Ectodermal cell (in vitro differentiated cells): ENCODE measurements at regions not wholly inside any gene's neighbourhood (a gene's known extent, or its start where the extent isn't known, plus 50 kb on each side); places are given as distances from the start of the nearest gene placed in this dataset.
"Not testable (repeated sequence)": the region's sequence is repeated elsewhere in the genome, so short reads cannot be mapped to it uniquely, and the experiment has no call there.

ENCODE experiments used
- H3K27ac ChIP-seq: 2 replicates; pipeline ENCODE4 v1.7.0; 2013; ENCODE audit warnings: mild to moderate bottlenecking, low read depth, low read length; ENCODE audit not compliant: insufficient read depth, poor library complexity, severe bottlenecking
- H3K27me3 ChIP-seq: 2 replicates; pipeline ENCODE4 v1.7.0; 2013; ENCODE audit warnings: mild to moderate bottlenecking, low read length; ENCODE audit not compliant: insufficient read depth, control insufficient read depth, poor library complexity, severe bottlenecking
- H3K36me3 ChIP-seq: one replicate; pipeline ENCODE4 v1.7.0; 2013; ENCODE audit warnings: low read length; ENCODE audit not compliant: control insufficient read depth, insufficient read depth
- H3K4me1 ChIP-seq: one replicate; pipeline ENCODE4 v1.7.0; 2013; ENCODE audit warnings: low read length; ENCODE audit not compliant: control insufficient read depth, insufficient read depth
- H3K4me3 ChIP-seq: 2 replicates; pipeline ENCODE4 v1.7.0; 2013; ENCODE audit warnings: low read depth, low read length, control low read depth; ENCODE audit not compliant: insufficient read depth
- H3K9me3 ChIP-seq: 2 replicates; pipeline ENCODE4 v1.7.0; 2013; ENCODE audit warnings: mild to moderate bottlenecking, low read length, moderate library complexity; ENCODE audit not compliant: control insufficient read depth
- WGBS, 2 experiments: methylation state at CpG; one replicate each; pipeline ENCODE4 v1.1.7; 2013; ENCODE audit warnings: missing lambda C conversion rate in 2 of 2; 5-methylcytosine and 5-hydroxymethylcytosine counted together

DNA sequence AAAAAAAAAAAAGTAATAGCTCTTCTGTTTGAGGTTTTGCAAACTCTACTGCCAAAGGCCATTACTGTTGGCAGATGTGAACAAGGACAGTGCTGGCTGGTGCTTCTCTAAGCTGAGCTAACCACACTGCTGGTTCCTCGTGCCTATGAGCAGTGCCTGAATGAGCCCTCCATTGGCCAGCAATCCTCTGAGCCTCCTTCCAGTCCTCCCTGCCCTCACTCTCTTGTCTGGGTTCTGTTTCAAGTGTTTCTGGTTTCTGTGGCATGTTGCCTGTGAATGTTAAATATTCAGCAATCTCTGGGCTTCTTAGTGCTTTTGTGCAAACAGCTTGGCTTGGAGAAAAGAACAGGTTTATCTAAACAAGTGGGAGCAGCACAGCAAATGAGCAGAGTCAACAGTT is 161.3 kb upstream of the AUTS2 start:
- H3K4me3 ChIP-seq = no peak overlapping the region
- WGBS, 2 experiments = 81 to 82% methylated on average over 1 of the region's 1 CpG
- H3K27me3 ChIP-seq = no peaks in the 10 kb centered on the region
- H3K4me1 ChIP-seq = no peaks in the 10 kb centered on the region
- no peak overlapping the region for H3K27ac ChIP-seq
- no peaks in the 10 kb centered on the region for H3K36me3 ChIP-seq
- H3K9me3 ChIP-seq = no peaks in the 10 kb centered on the region

DNA sequence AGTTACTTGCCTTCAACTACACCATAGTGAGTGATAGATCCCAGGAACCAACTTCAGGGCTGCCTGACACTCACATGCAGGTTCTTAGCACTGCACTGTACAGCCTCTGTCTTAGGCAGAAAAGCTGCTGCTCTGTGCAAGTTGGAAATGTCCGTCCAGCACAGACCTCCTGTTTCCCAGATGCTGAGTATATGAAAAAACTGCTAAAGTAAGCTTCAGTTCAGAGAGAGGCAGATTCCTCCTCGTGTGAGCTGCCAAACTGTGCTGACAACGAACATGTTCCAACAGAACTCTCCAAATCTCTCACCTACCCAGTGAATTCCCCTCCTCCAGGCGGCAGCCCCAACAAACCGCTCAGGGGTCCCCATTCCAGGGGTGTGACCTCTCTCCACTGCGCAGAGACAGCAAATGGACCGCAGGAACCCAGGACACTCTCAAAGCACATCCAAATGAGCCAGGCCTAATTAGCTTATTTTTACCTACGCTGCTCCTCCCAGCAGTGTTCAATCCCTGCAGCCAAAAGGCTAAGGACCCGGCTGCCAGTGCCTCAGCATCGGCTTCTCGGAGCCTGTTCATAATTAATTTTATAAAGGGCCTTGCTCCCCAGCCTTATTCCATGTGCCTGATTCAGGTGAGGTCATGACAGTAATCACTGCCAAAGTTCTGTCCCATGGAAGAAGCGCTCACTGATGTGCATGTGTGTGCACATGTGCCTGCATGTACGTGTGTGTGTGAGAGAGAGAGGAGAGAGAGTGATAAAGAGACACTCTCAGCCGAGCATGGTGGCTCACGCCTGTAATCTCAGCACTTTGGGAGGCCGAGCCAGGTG is 159.5 kb upstream of the AUTS2 start:
- H3K9me3 ChIP-seq = no peaks in the 10 kb centered on the region
- H3K4me3 ChIP-seq = no peak overlapping the region
- WGBS, 2 experiments = 91 to 92% methylated on average over 16 of the region's 16 CpGs
- H3K4me1 ChIP-seq = no peaks in the 10 kb centered on the region
- H3K36me3 ChIP-seq = no peaks in the 10 kb centered on the region
- no peaks in the 10 kb centered on the region for H3K27me3 ChIP-seq
- H3K27ac ChIP-seq = no peak overlapping the region

DNA sequence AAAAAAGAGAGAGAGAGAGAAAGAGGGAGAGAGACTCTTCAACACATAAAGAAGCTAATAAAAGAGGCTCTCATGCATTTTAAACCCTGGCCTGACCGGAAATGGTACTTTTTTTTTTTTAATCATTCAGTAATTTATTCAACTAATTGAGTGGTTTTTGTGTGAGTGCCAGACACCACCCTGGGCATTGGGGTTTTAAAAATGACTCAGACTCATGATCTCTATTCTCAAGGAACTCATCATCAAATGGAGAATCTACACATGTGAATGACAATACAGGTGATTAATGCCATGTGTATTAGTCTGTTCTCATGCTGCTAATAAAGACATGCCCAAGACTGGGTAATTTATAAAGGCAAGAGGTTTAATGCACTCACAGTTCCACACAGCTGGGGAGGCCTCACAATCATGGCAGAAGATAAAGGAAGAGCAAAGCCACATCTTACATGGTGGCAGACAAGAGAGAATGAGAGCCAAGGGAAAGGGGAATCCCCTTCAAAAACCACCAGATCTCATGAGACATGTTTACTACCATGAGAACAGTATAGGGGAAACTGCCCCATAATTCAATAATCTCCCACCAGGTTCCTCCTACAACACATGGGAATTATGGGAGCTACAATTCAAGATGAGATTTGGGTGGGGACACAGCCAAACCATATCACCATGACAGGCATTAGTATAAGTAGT is 158.5 kb upstream of the AUTS2 start:
- H3K4me1 ChIP-seq = no peaks in the 10 kb centered on the region
- no peaks in the 10 kb centered on the region for H3K9me3 ChIP-seq
- no peaks in the 10 kb centered on the region for H3K27me3 ChIP-seq
- no peaks in the 10 kb centered on the region for H3K36me3 ChIP-seq
- no peak overlapping the region for H3K27ac ChIP-seq
- H3K4me3 ChIP-seq = no peak overlapping the region
- WGBS, 2 experiments = 75% methylated on average over 1 of the region's 1 CpG; no CpG with 5 or more reads in 1 of the 2 experiments

DNA sequence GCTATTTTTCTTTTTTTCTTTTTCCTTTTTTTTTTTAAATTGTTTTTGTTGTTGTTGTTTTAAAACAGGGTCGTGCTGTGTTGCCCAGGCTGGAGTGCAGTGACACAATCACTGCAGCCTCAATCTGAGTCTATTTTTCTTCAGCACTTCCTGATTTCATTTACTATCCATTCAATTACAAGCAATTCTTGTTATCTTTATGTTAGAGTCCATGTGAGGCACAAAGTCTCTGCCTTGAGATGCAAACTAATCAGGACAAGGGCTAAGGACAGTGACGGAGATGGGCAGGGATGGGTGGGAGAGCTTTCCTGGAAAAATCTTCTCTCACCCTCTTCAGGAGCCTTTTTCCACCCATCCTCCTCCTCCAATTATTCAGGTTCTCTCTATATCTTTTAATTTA is 157.3 kb upstream of the AUTS2 start:
- Histone ChIP-seq H3K4me3 (no peak overlapping the region), H3K9me3 (no peaks in the 10 kb centered on the region), H3K36me3 (no peaks in the 10 kb centered on the region), H3K4me1 (no peaks in the 10 kb centered on the region), H3K27me3 (no peaks in the 10 kb centered on the region), H3K27ac (no peak overlapping the region)
- 85 to 100% methylated on average over 2 of the region's 2 CpGs for WGBS, 2 experiments

DNA sequence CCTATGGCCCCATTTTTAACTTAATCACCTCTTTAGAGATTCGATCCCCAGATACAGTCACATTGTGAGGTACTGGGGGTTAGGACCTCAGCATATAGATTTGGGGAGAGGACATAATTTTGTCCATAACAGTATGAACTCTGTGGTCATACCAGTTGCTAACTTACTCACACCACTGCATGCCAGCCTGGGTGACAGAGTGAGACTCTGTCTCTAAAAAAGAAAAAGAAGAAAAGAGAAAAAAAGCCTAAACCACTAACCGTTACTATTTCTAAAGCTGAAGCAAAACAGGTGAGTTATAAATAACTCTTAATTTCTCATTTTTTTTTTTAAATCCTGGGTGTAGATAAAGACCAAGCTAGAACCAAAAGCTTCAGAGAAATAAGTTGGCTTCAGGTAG is 155.1 kb upstream of the AUTS2 start:
- Histone ChIP-seq H3K36me3 (no peaks in the 10 kb centered on the region), H3K4me3 (no peak overlapping the region), H3K9me3 (no peaks in the 10 kb centered on the region), H3K27ac (no peak overlapping the region), H3K4me1 (no peaks in the 10 kb centered on the region), H3K27me3 (peaks cover 6% of the 10 kb centered on the region)
- WGBS, 2 experiments = 100% methylated on average over 1 of the region's 2 CpGs; no CpG with 5 or more reads in 1 of the 2 experiments

DNA sequence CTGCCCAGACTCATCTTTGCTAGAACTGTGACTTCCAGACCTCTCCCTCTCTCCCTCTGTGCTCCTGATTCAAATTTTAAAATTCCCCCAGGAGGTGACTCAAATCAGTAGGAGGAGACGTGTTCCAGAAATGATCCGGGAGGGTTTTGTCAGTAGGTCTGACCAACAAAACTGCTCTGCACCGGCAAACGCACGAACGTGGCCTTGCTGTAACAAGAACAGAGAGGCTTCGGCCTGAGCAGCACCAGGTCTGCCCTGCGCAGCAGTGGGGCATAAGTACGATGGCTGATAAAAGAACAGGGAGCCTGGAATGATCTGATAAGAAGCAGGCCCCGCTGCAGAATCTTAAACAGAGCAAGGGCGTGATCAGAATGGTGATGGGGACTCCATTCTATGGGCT is 152.7 kb upstream of the AUTS2 start:
- Histone ChIP-seq H3K4me1 (peaks cover 4% of the 10 kb centered on the region), H3K4me3 (no peak overlapping the region), H3K36me3 (no peaks in the 10 kb centered on the region), H3K9me3 (no peaks in the 10 kb centered on the region), H3K27me3 (peaks cover 30% of the 10 kb centered on the region), H3K27ac (no peak overlapping the region)
- WGBS, 2 experiments = 87 to 89% methylated on average over 11 of the region's 11 CpGs

DNA sequence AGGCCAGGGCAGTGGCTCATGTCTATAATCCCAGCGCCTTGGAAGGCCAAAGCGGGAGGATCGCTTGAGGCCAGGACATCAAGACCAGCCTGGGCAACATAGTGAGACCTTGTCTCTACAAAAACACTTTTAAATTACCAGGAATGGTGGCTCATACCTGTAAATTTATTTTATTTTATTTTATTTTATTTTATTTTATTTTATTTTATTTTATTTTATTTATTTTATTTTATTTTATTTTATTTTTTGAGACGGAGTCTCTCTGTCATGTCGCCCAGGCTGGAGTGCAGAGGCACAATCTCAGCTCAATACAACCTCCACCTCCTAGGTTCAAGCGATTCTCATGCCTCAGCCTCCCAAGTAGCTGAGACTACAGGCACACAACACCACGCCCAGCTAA is 152.1 kb upstream of the AUTS2 start:
- H3K9me3 ChIP-seq, H3K4me1 ChIP-seq, H3K36me3 ChIP-seq, H3K4me3 ChIP-seq, H3K27ac ChIP-seq: not testable (repeated sequence)
- H3K27me3 ChIP-seq = peaks cover 37% of the 10 kb centered on the region
- 94 to 99% methylated on average over 7 of the region's 7 CpGs for WGBS, 2 experiments

DNA sequence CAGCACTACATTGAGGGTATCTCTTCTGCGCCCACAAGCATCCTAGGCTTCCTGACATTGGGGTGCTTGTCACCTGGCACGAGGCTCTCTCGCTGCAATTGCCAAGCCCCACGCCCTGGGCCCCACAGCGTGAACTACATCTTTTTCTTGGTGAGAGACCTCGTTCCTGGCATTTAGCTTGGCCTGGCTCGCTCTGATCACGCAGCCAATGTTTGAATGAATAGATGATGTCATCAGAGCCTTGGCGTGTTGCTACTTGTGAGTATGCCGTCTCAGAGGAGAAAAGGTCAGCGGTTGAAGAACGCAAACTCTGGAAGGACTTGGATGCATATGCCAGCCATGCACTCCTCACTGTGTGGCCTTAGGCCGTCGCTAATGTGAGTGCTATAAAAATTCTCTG is 150.2 kb upstream of the AUTS2 start:
- H3K27me3 ChIP-seq = peaks cover 54% of the 10 kb centered on the region
- H3K27ac ChIP-seq = no peak overlapping the region
- 93 to 95% methylated on average over 14 of the region's 14 CpGs for WGBS, 2 experiments

DNA sequence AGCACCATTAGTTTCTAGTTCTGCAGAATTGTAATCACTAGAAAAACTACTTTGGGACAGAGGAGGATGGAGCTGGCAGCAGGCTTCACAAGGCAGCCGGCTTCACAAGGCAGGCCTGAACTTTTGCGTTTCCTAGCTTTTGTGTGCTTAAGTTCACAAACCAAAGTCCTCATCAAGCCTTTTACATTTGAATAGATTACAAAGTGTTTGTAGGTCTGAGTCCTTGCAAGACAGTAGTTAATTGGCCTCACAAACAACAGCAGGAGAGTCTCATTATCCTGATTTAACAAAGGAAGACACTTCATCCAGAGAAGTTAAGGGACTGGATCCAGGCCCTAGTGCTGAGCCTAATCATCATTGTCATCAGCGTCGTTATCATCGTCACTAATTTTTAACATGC is 147.8 kb upstream of the AUTS2 start:
- peaks cover 54% of the 10 kb centered on the region for H3K27me3 ChIP-seq
- H3K9me3 ChIP-seq = no peaks in the 10 kb centered on the region
- 2 to 4% methylated on average over 5 of the region's 5 CpGs for WGBS, 2 experiments
- peaks cover 4% of the 10 kb centered on the region for H3K4me1 ChIP-seq
- no peak overlapping the region for H3K27ac ChIP-seq
- no peaks in the 10 kb centered on the region for H3K36me3 ChIP-seq
- no peak overlapping the region for H3K4me3 ChIP-seq

More for the DNA sequence above, 150.2 kb upstream of the AUTS2 start:
- peaks cover 4% of the 10 kb centered on the region for H3K4me1 ChIP-seq
- H3K4me3 ChIP-seq = no peak overlapping the region
- no peaks in the 10 kb centered on the region for H3K36me3 ChIP-seq
- H3K9me3 ChIP-seq = no peaks in the 10 kb centered on the region

DNA sequence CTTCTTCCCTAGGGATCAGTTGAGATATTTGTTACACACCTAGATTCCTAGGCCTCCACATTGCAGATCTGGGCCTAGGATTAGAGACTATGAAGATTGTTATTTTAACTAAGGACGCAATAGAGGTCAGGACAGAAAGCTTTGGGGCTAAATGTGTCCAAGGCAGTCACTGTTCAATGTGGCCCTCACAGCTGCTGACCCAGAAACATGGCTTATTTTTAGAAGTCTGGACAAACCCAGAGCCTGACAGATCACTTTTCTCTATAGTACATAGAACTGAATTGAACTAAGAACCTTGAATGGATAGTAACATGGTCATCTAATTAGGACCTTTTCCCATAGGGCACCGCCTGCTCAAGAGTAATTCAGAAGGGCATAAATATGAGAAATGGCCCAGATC is 146.6 kb upstream of the AUTS2 start:
- Histone ChIP-seq H3K27me3 (peaks cover 54% of the 10 kb centered on the region), H3K27ac (no peak overlapping the region), H3K4me3 (no peak overlapping the region), H3K9me3 (no peaks in the 10 kb centered on the region), H3K36me3 (no peaks in the 10 kb centered on the region), H3K4me1 (peaks cover 4% of the 10 kb centered on the region)
- WGBS, 2 experiments = 95 to 98% methylated on average over 2 of the region's 2 CpGs
